ENCODE measurements at regions not wholly inside any gene's neighbourhood (a gene's known extent, or its start where the extent isn't known, plus 50 kb on each side); places are given as distances from the start of the nearest gene placed in this dataset.

GRCh38 chr17:70588003-70588402 is 418.7 kb downstream of the KCNJ2 start:
- TF ChIP-seq POLR2AphosphoS5 (IDR thresholded peaks at IDR 0.05; ENCODE audit: low read depth) (no peak), CTCF (conservative IDR thresholded peaks at IDR 0.05; ENCODE audit: low read depth in 2 of 2) (no peak), REST (IDR thresholded peaks at IDR 0.05; ENCODE audit: unreplicated experiment) (no peak), EZH2 (IDR thresholded peaks at IDR 0.05; ENCODE audit: low read depth, unreplicated experiment) (no peak)

Measured in GM23338 (cell line).